Left lung (tissue), 4 donors: ENCODE measurements at regions not wholly inside any gene's neighbourhood (a gene's known extent, or its start where the extent isn't known, plus 50 kb on each side); places are given as distances from the start of the nearest gene placed in this dataset.

Experiments used
- ATAC-seq: fragments of 200-7000 bp; cut with Tn5 transposase; one replicate; pipeline ENCODE4 v1.9.1; 2020; ENCODE audit warnings: moderate library complexity
- DNase-seq, 4 donors: peaks; one replicate each; pipeline ENCODE4 v3.0.0-alpha.2; 2013 to 2020
- H3K27ac ChIP-seq, 2 donors: fragments of 200-600 bp; sonication (generic) in 1 of 2; one replicate each; pipeline versions ENCODE4 v1.5.0 to v1.8.0; 2020 to 2021
- H3K27me3 ChIP-seq, 2 donors: fragments of 200-600 bp; sonication (generic) in 1 of 2; one replicate each; pipeline versions ENCODE4 v1.5.0 to v1.8.0; 2020 to 2021
- H3K36me3 ChIP-seq, 2 donors: fragments of 200-600 bp; sonication (generic) in 1 of 2; one replicate each; pipeline versions ENCODE4 v1.5.0 to v1.8.0; 2020 to 2021
- H3K4me1 ChIP-seq, 2 donors: fragments of 200-600 bp; one replicate each; pipeline ENCODE4 v1.8.0; 2021
- H3K4me3 ChIP-seq, 2 donors: fragments of 200-600 bp; sonication (generic) in 1 of 2; one replicate each; pipeline versions ENCODE4 v1.5.0 to v1.8.0; 2020 to 2021; ENCODE audit warnings: mild to moderate bottlenecking in 1 of 2
- H3K9me3 ChIP-seq, 2 donors: fragments of 200-600 bp; sonication (generic) in 1 of 2; one replicate each; pipeline versions ENCODE4 v1.5.0 to v1.8.0; 2020 to 2021
- CTCF ChIP-seq, 2 donors: fragments of 200-600 bp; sonication (generic) in 1 of 2; IDR thresholded peaks; one replicate each; pipeline versions ENCODE4 v1.5.0 to v1.8.0; 2021; ENCODE audit warnings: antibody characterized with exemption in 2 of 2
- intact Hi-C, 2 donors: fragments of 100-400 bp; cut with DNase I; formaldehyde crosslinking; loops; one replicate each; pipeline versions ENCODE4 v1.11.2 to v1.14.2; 2022
- donor health status: DM: no; HTN: yes; CAD: no.
- donor health status: DM: no; HTN: no; CAD: no.

- no peaks in the 10 kb centered on the region for H3K27me3 ChIP-seq
- H3K9me3 ChIP-seq, result no peaks in the 10 kb centered on the region
- no peaks in the 10 kb centered on the region for H3K36me3 ChIP-seq
- no peak for TF ChIP-seq CTCF (IDR thresholded peaks at IDR 0.05)
- intact Hi-C loops, result no loop called here
- H3K4me3 ChIP-seq, result no peak overlapping the region
- DNase-seq (no peak), ATAC-seq (no peak)
- no peaks in the 10 kb centered on the region for H3K4me1 ChIP-seq
- no peak overlapping the region for H3K27ac ChIP-seq
Observed at GRCh38 chr12:125300249-125300648, 235.0 kb downstream of the AACS start.

- Histone ChIP-seq H3K4me1 (no peaks in the 10 kb centered on the region), H3K9me3 (no peaks in the 10 kb centered on the region), H3K27ac (no peak overlapping the region), H3K27me3 (no peaks in the 10 kb centered on the region), H3K36me3 (no peaks in the 10 kb centered on the region), H3K4me3 (no peak overlapping the region)
- no peak for DNase-seq
- no peak for ATAC-seq
- no peak for TF ChIP-seq CTCF (IDR thresholded peaks at IDR 0.05)
- intact Hi-C loops, result no loop called here
Observed at GRCh38 chr12:125303337-125303736, 238.1 kb downstream of the AACS start.

DNA sequence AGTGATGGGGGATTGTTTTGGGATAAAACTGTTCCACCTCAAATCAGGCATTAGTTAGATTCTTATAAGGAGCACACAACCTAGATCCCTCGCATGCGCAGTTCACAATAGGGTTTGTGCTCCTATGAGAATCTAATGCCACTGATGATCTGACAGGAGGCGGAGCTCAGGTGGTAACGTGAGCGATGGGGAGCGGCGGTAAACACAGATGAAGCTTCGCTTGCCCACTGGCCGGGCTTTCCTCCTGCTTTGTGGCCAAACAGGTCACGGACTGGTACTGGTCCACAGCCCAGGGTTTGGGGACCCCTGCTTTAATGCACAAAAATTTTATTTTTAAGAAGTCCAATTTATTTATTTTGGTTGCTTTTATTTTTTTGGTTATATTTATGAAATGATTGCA is 238.8 kb downstream of the AACS start:
- DNase-seq, result no peak
- TF ChIP-seq CTCF (IDR thresholded peaks at IDR 0.05), result no peak
- no peak overlapping the region for H3K27ac ChIP-seq
- no peaks in the 10 kb centered on the region for H3K9me3 ChIP-seq
- H3K27me3 ChIP-seq, result no peaks in the 10 kb centered on the region
- H3K36me3 ChIP-seq, result no peaks in the 10 kb centered on the region
- no peaks in the 10 kb centered on the region for H3K4me1 ChIP-seq
- intact Hi-C loops, result no loop called here
- H3K4me3 ChIP-seq, result no peak overlapping the region
- ATAC-seq, result no peak

- DNase-seq (no peak), ATAC-seq (no peak)
- Histone ChIP-seq H3K4me1 (no peaks in the 10 kb centered on the region), H3K27me3 (no peaks in the 10 kb centered on the region), H3K27ac (no peak overlapping the region), H3K4me3 (no peak overlapping the region), H3K9me3 (no peaks in the 10 kb centered on the region), H3K36me3 (no peaks in the 10 kb centered on the region)
- intact Hi-C loops, result no loop called here
- TF ChIP-seq CTCF (IDR thresholded peaks at IDR 0.05), result no peak
Observed at GRCh38 chr12:125305231-125305630, 240.0 kb downstream of the AACS start.

GRCh38 chr12:125310461-125310860 is 245.2 kb downstream of the AACS start:
- no peak for ATAC-seq
- no peaks in the 10 kb centered on the region for H3K36me3 ChIP-seq
- no peak for TF ChIP-seq CTCF (IDR thresholded peaks at IDR 0.05)

More at GRCh38 chr12:125310461-125310860, 245.2 kb downstream of the AACS start:
- DNase-seq, result no peak
- intact Hi-C loops, result no loop called here
- Histone ChIP-seq H3K27me3 (peaks cover 0 to 19% of the 10 kb centered on the region in 2 donors), H3K27ac (no peak overlapping the region), H3K4me3 (no peak overlapping the region), H3K4me1 (no peaks in the 10 kb centered on the region), H3K9me3 (no peaks in the 10 kb centered on the region)
